WTC11 (cell line): ENCODE measurements at regions not wholly inside any gene's neighbourhood (a gene's known extent, or its start where the extent isn't known, plus 50 kb on each side); places are given as distances from the start of the nearest gene placed in this dataset.

Experiments
- ATAC-seq: fragments of 200-7000 bp; cut with Tn5 transposase; 2 replicates; pipeline ENCODE4 v1.10.0; 2021; ENCODE audit warnings: mild to moderate bottlenecking, moderate library complexity
- CTCF ChIA-PET: fragments of 300-600 bp; sonication (Branson Sonifier 250); formaldehyde crosslinking; loops from one replicate; lab custom pipeline; 2021; ENCODE audit warnings: antibody characterized with exemption; lab: Charles Lee
- POLR2A ChIA-PET: fragments of 350-600 bp; sonication (Branson Sonifier 250); formaldehyde crosslinking; loops from one replicate; lab custom pipeline; 2021; ENCODE audit warnings: antibody characterized with exemption; lab: Charles Lee
- DNase-seq: peaks from one replicate; pipeline ENCODE4 v3.0.0; 2021; ENCODE audit warnings: low spot score
- H3K27ac Mint-ChIP-seq: 2 replicates; pipeline ENCODE4 v1.8.0; 2021; ENCODE audit warnings: mixed read lengths
- H3K27me3 Mint-ChIP-seq: 2 replicates; pipeline ENCODE4 v1.8.0; 2021; ENCODE audit warnings: low read depth, mild to moderate bottlenecking, moderate library complexity, mixed read lengths
- H3K36me3 Mint-ChIP-seq: 2 replicates; pipeline ENCODE4 v1.8.0; 2021; ENCODE audit warnings: mixed read lengths
- H3K4me1 Mint-ChIP-seq: 2 replicates; pipeline ENCODE4 v1.8.0; 2022; ENCODE audit warnings: mixed read lengths
- H3K4me3 Mint-ChIP-seq: 2 replicates; pipeline ENCODE4 v1.8.0; 2021; ENCODE audit warnings: mild to moderate bottlenecking, moderate library complexity, mixed read lengths
- H3K9me3 Mint-ChIP-seq: 2 replicates; pipeline ENCODE4 v1.8.0; 2021; ENCODE audit warnings: mixed read lengths
- ATF1 ChIP-seq: sonication (generic); formaldehyde crosslinking; IDR thresholded peaks from 2 replicates; pipeline ENCODE4 v1.8.1; 2023; ENCODE audit warnings: mild to moderate bottlenecking, moderate library complexity, missing genetic modification reagents
- CREB1 ChIP-seq: sonication (generic); formaldehyde crosslinking; IDR thresholded peaks from 2 replicates; pipeline ENCODE4 v1.8.0; 2023; ENCODE audit warnings: mild to moderate bottlenecking, missing genetic modification reagents
- GABPB1 ChIP-seq: sonication (generic); formaldehyde crosslinking; IDR thresholded peaks from 2 replicates; pipeline ENCODE4 v1.8.1; 2023; ENCODE audit warnings: mild to moderate bottlenecking, missing genetic modification reagents
- GTF2I ChIP-seq: fragments of 250-450 bp; sonication (Bioruptor Pico); conservative IDR thresholded peaks from 2 replicates; pipeline ENCODE4 v1.4.0; 2021; ENCODE audit warnings: mild to moderate bottlenecking
- KAT7 ChIP-seq: sonication (generic); formaldehyde crosslinking; IDR thresholded peaks from 2 replicates; pipeline ENCODE4 v1.8.1; 2023; ENCODE audit warnings: missing genetic modification reagents, mild to moderate bottlenecking, borderline replicate concordance
- MXD4 ChIP-seq: fragments of 250-450 bp; sonication (Bioruptor Pico); IDR thresholded peaks from 2 replicates; pipeline ENCODE4 v1.8.0; 2021; ENCODE audit warnings: mild to moderate bottlenecking, moderate library complexity, borderline replicate concordance
- NR3C1 ChIP-seq: sonication (generic); formaldehyde crosslinking; conservative IDR thresholded peaks from 2 replicates; pipeline ENCODE4 v1.8.1; 2023; ENCODE audit warnings: low read depth, mild to moderate bottlenecking, missing genetic modification reagents
- SOX15 ChIP-seq: fragments of 250-450 bp; sonication (Bioruptor Pico); IDR thresholded peaks from 2 replicates; pipeline ENCODE4 v1.9.0; 2021; ENCODE audit warnings: mild to moderate bottlenecking
- ZNF263 ChIP-seq: sonication (generic); formaldehyde crosslinking; IDR thresholded peaks from 2 replicates; pipeline ENCODE4 v1.8.1; 2022; ENCODE audit warnings: low read depth, mild to moderate bottlenecking, moderate library complexity, missing genetic modification reagents
- ZNF317 ChIP-seq: sonication (generic); formaldehyde crosslinking; IDR thresholded peaks from 2 replicates; pipeline ENCODE4 v1.8.1; 2023; ENCODE audit warnings: low read depth, mild to moderate bottlenecking, moderate library complexity, missing genetic modification reagents, borderline replicate concordance
- TF ChIP-seq, protein P1 (sequence below): fragments of 250-450 bp; sonication (Bioruptor Pico); IDR thresholded peaks from 2 replicates; pipeline ENCODE4 v1.9.0; 2021; ENCODE audit warnings: mild to moderate bottlenecking
- TF ChIP-seq, protein P2 (sequence below): sonication (generic); formaldehyde crosslinking; IDR thresholded peaks from 2 replicates; pipeline ENCODE4 v1.8.0; 2023; ENCODE audit warnings: mild to moderate bottlenecking, missing genetic modification reagents
- TF ChIP-seq, protein P3 (sequence below): sonication (generic); formaldehyde crosslinking; IDR thresholded peaks from 2 replicates; pipeline ENCODE4 v1.8.0; 2022; ENCODE audit warnings: mild to moderate bottlenecking, missing genetic modification reagents
- TF ChIP-seq, protein P4 (sequence below): sonication (generic); formaldehyde crosslinking; IDR thresholded peaks from 2 replicates; pipeline ENCODE4 v1.8.1; 2023; ENCODE audit warnings: mild to moderate bottlenecking, missing genetic modification reagents
- TF ChIP-seq, protein P5 (sequence below): sonication (generic); formaldehyde crosslinking; IDR thresholded peaks from 2 replicates; pipeline ENCODE4 v1.8.0; 2022; ENCODE audit warnings: mild to moderate bottlenecking, missing genetic modification reagents
- TF ChIP-seq, protein P6 (sequence below): sonication (generic); formaldehyde crosslinking; IDR thresholded peaks from 2 replicates; pipeline ENCODE4 v1.8.0; 2023; ENCODE audit warnings: missing genetic modification reagents
- TF ChIP-seq, protein P7 (sequence below): fragments of 250-450 bp; sonication (Bioruptor Pico); conservative IDR thresholded peaks from 2 replicates; pipeline ENCODE4 v1.9.0; 2021; ENCODE audit warnings: mild to moderate bottlenecking
- TF ChIP-seq, protein P8 (sequence below): sonication (generic); formaldehyde crosslinking; IDR thresholded peaks from 2 replicates; pipeline ENCODE4 v1.8.1; 2022; ENCODE audit warnings: low read depth, mild to moderate bottlenecking, moderate library complexity, missing genetic modification reagents, borderline replicate concordance
- TF ChIP-seq, protein P9 (sequence below): sonication (generic); formaldehyde crosslinking; IDR thresholded peaks from 2 replicates; pipeline ENCODE4 v1.8.1; 2022; ENCODE audit warnings: low read depth, missing genetic modification reagents, borderline replicate concordance
- TF ChIP-seq, protein P10 (sequence below): sonication (generic); formaldehyde crosslinking; IDR thresholded peaks from 2 replicates; pipeline ENCODE4 v1.8.1; 2022; ENCODE audit warnings: mild to moderate bottlenecking, missing genetic modification reagents, moderate library complexity, borderline replicate concordance

DNA sequence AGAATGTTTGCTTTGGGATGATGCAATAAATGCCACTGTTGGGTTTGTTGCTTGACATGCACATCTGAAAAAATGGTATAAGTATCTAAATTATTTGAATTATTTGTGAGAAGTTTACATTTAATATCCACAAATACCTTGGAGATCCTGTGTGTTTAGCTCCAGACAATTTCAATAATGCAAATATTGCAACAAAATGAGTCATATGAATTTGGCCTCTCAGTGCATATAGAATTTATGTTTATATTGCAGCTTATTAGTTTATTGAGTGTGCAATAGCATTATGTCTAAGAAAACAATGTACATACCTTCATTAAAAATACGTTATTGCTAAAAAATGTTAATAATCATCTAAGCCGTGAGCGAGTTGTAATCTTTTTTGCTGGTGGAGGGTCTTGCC lies 153.3 kb downstream of the FSCB start (continued):
- TF ChIP-seq, protein P1, sequence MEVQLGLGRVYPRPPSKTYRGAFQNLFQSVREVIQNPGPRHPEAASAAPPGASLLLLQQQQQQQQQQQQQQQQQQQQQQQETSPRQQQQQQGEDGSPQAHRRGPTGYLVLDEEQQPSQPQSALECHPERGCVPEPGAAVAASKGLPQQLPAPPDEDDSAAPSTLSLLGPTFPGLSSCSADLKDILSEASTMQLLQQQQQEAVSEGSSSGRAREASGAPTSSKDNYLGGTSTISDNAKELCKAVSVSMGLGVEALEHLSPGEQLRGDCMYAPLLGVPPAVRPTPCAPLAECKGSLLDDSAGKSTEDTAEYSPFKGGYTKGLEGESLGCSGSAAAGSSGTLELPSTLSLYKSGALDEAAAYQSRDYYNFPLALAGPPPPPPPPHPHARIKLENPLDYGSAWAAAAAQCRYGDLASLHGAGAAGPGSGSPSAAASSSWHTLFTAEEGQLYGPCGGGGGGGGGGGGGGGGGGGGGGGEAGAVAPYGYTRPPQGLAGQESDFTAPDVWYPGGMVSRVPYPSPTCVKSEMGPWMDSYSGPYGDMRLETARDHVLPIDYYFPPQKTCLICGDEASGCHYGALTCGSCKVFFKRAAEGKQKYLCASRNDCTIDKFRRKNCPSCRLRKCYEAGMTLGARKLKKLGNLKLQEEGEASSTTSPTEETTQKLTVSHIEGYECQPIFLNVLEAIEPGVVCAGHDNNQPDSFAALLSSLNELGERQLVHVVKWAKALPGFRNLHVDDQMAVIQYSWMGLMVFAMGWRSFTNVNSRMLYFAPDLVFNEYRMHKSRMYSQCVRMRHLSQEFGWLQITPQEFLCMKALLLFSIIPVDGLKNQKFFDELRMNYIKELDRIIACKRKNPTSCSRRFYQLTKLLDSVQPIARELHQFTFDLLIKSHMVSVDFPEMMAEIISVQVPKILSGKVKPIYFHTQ = no peak
- TF ChIP-seq KAT7 = no peak
- TF ChIP-seq NR3C1 (CRISPR knock-in tag) = no peak
- TF ChIP-seq, protein P2, sequence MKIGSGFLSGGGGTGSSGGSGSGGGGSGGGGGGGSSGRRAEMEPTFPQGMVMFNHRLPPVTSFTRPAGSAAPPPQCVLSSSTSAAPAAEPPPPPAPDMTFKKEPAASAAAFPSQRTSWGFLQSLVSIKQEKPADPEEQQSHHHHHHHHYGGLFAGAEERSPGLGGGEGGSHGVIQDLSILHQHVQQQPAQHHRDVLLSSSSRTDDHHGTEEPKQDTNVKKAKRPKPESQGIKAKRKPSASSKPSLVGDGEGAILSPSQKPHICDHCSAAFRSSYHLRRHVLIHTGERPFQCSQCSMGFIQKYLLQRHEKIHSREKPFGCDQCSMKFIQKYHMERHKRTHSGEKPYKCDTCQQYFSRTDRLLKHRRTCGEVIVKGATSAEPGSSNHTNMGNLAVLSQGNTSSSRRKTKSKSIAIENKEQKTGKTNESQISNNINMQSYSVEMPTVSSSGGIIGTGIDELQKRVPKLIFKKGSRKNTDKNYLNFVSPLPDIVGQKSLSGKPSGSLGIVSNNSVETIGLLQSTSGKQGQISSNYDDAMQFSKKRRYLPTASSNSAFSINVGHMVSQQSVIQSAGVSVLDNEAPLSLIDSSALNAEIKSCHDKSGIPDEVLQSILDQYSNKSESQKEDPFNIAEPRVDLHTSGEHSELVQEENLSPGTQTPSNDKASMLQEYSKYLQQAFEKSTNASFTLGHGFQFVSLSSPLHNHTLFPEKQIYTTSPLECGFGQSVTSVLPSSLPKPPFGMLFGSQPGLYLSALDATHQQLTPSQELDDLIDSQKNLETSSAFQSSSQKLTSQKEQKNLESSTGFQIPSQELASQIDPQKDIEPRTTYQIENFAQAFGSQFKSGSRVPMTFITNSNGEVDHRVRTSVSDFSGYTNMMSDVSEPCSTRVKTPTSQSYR (CRISPR knock-in tag) = no peak
- TF ChIP-seq, protein P3, sequence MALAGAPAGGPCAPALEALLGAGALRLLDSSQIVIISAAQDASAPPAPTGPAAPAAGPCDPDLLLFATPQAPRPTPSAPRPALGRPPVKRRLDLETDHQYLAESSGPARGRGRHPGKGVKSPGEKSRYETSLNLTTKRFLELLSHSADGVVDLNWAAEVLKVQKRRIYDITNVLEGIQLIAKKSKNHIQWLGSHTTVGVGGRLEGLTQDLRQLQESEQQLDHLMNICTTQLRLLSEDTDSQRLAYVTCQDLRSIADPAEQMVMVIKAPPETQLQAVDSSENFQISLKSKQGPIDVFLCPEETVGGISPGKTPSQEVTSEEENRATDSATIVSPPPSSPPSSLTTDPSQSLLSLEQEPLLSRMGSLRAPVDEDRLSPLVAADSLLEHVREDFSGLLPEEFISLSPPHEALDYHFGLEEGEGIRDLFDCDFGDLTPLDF (CRISPR knock-in tag) = no peak
- TF ChIP-seq, protein P4, sequence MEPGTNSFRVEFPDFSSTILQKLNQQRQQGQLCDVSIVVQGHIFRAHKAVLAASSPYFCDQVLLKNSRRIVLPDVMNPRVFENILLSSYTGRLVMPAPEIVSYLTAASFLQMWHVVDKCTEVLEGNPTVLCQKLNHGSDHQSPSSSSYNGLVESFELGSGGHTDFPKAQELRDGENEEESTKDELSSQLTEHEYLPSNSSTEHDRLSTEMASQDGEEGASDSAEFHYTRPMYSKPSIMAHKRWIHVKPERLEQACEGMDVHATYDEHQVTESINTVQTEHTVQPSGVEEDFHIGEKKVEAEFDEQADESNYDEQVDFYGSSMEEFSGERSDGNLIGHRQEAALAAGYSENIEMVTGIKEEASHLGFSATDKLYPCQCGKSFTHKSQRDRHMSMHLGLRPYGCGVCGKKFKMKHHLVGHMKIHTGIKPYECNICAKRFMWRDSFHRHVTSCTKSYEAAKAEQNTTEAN (CRISPR knock-in tag) = no peak
- no peak for TF ChIP-seq SOX15
- TF ChIP-seq, protein P5, sequence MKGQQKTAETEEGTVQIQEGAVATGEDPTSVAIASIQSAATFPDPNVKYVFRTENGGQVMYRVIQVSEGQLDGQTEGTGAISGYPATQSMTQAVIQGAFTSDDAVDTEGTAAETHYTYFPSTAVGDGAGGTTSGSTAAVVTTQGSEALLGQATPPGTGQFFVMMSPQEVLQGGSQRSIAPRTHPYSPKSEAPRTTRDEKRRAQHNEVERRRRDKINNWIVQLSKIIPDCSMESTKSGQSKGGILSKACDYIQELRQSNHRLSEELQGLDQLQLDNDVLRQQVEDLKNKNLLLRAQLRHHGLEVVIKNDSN = no peak
- TF ChIP-seq, protein P6, sequence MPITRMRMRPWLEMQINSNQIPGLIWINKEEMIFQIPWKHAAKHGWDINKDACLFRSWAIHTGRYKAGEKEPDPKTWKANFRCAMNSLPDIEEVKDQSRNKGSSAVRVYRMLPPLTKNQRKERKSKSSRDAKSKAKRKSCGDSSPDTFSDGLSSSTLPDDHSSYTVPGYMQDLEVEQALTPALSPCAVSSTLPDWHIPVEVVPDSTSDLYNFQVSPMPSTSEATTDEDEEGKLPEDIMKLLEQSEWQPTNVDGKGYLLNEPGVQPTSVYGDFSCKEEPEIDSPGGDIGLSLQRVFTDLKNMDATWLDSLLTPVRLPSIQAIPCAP (CRISPR knock-in tag) = no peak
- TF ChIP-seq, protein P7, sequence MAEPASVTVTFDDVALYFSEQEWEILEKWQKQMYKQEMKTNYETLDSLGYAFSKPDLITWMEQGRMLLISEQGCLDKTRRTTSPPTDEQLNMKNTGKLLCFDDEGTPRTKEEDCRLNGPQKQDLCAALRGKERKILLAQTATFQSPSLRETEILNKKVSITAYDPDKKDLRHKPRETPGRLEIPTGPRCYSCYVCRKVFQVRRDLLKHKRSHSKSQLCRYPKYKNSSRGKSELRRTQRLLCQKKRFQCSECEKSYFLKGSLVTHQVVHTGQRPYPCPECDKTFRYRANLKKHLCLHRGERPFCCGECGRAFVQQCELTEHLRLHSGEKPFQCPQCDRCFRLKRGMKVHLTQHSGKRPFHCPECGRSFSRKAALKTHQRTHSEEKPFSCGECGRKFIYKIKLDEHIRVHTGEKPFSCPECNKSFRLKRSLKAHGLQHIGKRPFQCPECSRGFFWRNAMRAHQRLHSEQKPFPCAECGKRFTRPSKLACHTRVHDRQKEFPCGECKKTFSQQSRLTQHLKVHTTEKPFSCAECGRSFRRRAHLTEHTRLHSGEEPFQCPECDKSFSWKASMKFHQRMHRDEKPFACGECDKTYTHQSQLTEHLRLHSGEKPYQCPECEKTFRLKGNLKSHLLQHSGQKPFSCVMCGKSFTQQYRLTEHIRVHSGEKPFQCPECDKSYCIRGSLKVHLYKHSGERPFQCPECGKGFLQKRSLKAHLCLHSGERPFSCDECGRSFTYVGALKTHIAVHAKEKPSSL = no peak

DNA sequence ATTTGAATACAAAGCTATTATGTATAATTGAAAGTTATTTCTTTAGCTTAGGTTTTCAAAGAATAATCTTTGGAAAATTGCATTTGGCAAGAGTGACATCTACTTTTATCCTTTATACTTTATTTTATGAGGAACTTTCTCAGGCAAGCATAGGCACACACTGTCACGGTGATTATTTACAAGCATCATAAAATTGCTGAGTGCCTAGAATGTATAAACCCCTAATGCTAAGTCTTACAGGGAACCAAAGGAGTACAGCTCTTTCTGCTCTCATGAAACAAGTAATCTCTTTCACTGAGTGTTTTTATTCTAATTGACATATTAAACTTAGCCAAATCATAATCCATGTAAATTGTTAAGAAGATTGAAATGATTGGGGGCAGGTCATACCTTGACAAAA lies 154.9 kb downstream of the FSCB start:
- ATAC-seq (no peak), DNase-seq (no peak)
- peaks cover 13% of the 10 kb centered on the region for H3K36me3 Mint-ChIP-seq
- ChIA-PET CTCF (no interaction called here), POLR2A (no interaction called here)
- H3K27ac Mint-ChIP-seq = no peak overlapping the region
- H3K9me3 Mint-ChIP-seq = peaks cover 28% of the 10 kb centered on the region
- no peak overlapping the region for H3K4me3 Mint-ChIP-seq
- no peaks in the 10 kb centered on the region for H3K4me1 Mint-ChIP-seq
- no peaks in the 10 kb centered on the region for H3K27me3 Mint-ChIP-seq
- TF ChIP-seq ZNF317 (CRISPR knock-in tag) (no peak), ATF1 (CRISPR knock-in tag) (no peak), GTF2I (CRISPR knock-in tag) (no peak), ZNF263 (CRISPR knock-in tag) (no peak), GABPB1 (CRISPR knock-in tag) (no peak), CREB1 (CRISPR knock-in tag) (no peak), MXD4 (no peak)
- TF ChIP-seq, protein P8, sequence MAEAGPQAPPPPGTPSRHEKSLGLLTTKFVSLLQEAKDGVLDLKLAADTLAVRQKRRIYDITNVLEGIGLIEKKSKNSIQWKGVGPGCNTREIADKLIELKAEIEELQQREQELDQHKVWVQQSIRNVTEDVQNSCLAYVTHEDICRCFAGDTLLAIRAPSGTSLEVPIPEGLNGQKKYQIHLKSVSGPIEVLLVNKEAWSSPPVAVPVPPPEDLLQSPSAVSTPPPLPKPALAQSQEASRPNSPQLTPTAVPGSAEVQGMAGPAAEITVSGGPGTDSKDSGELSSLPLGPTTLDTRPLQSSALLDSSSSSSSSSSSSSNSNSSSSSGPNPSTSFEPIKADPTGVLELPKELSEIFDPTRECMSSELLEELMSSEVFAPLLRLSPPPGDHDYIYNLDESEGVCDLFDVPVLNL (CRISPR knock-in tag) = no peak
- TF ChIP-seq, protein P5 = no peak
- TF ChIP-seq, protein P9, sequence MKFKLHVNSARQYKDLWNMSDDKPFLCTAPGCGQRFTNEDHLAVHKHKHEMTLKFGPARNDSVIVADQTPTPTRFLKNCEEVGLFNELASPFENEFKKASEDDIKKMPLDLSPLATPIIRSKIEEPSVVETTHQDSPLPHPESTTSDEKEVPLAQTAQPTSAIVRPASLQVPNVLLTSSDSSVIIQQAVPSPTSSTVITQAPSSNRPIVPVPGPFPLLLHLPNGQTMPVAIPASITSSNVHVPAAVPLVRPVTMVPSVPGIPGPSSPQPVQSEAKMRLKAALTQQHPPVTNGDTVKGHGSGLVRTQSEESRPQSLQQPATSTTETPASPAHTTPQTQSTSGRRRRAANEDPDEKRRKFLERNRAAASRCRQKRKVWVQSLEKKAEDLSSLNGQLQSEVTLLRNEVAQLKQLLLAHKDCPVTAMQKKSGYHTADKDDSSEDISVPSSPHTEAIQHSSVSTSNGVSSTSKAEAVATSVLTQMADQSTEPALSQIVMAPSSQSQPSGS (CRISPR knock-in tag) = no peak
- TF ChIP-seq, protein P10, sequence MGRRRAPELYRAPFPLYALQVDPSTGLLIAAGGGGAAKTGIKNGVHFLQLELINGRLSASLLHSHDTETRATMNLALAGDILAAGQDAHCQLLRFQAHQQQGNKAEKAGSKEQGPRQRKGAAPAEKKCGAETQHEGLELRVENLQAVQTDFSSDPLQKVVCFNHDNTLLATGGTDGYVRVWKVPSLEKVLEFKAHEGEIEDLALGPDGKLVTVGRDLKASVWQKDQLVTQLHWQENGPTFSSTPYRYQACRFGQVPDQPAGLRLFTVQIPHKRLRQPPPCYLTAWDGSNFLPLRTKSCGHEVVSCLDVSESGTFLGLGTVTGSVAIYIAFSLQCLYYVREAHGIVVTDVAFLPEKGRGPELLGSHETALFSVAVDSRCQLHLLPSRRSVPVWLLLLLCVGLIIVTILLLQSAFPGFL (CRISPR knock-in tag) = no peak
